HCT116 (cell line): ENCODE measurements at regions not wholly inside any gene's neighbourhood (a gene's known extent, or its start where the extent isn't known, plus 50 kb on each side); places are given as distances from the start of the nearest gene placed in this dataset.

Experiments
- EGR1 ChIP-seq: IDR thresholded peaks from 2 replicates; pipeline ENCODE4 v1.6.1; 2012; ENCODE audit warnings: low read depth
- ELF1 ChIP-seq: IDR thresholded peaks from 2 replicates; pipeline ENCODE4 v1.6.1; 2012; ENCODE audit warnings: low read depth, borderline replicate concordance
- FOSL1 ChIP-seq: IDR thresholded peaks from 2 replicates; pipeline ENCODE4 v1.6.1; 2012; ENCODE audit warnings: low read depth
- POLR2A ChIP-seq: IDR thresholded peaks from 2 replicates; pipeline ENCODE4 v1.7.0; 2011; ENCODE audit warnings: borderline replicate concordance; ENCODE audit not compliant: insufficient read depth, insufficient read length; ENCODE audit errors: extremely low read depth
- POLR2AphosphoS5 ChIP-seq: IDR thresholded peaks from 2 replicates; pipeline ENCODE4 v1.6.1; 2011; ENCODE audit warnings: mild to moderate bottlenecking, low read depth, low read length, moderate library complexity
- RAD21 ChIP-seq: IDR thresholded peaks from 2 replicates; pipeline ENCODE4 v1.6.1; 2012; ENCODE audit warnings: low read depth, mild to moderate bottlenecking
- SIN3A ChIP-seq: IDR thresholded peaks from 2 replicates; pipeline ENCODE4 v1.6.1; 2012; ENCODE audit warnings: low read depth
- YY1 ChIP-seq: IDR thresholded peaks from 2 replicates; pipeline ENCODE4 v1.6.1; 2011; ENCODE audit warnings: low read length, low read depth, moderate library complexity, mild to moderate bottlenecking; ENCODE audit not compliant: insufficient replicate concordance; ENCODE audit errors: extremely low read depth
- ZFX ChIP-seq: fragments of 450-650 bp; IDR thresholded peaks from 2 replicates; pipeline ENCODE4 v1.6.1; 2017
- TF ChIP-seq, protein P1 (sequence below), 3 experiments: fragments of 200-600 bp in 1 of 3; sonication (generic) in 1 of 3; IDR thresholded peaks in 2 of 3; conservative IDR thresholded peaks in 1 of 3; 2 replicates each; pipeline ENCODE4 v1.5.1; 2012 to 2017; ENCODE audit warnings: low read depth in 2 of 3, low read length in 2 of 3, antibody characterized with exemption in 1 of 3, borderline replicate concordance in 1 of 3, control low read depth in 1 of 3, mild to moderate bottlenecking in 1 of 3, mixed read lengths in 1 of 3, mixed run types in 1 of 3, moderate library complexity in 1 of 3; ENCODE audit not compliant: insufficient read depth in 1 of 3

GRCh38 chr17:13410214-13410613 is 191.5 kb downstream of the HS3ST3A1 start:
- TF ChIP-seq POLR2AphosphoS5 (no peak), ZFX (no peak), EGR1 (no peak), FOSL1 (no peak), ELF1 (no peak), SIN3A (no peak), RAD21 (no peak), YY1 (no peak), POLR2A (no peak)
- TF ChIP-seq, protein P1, sequence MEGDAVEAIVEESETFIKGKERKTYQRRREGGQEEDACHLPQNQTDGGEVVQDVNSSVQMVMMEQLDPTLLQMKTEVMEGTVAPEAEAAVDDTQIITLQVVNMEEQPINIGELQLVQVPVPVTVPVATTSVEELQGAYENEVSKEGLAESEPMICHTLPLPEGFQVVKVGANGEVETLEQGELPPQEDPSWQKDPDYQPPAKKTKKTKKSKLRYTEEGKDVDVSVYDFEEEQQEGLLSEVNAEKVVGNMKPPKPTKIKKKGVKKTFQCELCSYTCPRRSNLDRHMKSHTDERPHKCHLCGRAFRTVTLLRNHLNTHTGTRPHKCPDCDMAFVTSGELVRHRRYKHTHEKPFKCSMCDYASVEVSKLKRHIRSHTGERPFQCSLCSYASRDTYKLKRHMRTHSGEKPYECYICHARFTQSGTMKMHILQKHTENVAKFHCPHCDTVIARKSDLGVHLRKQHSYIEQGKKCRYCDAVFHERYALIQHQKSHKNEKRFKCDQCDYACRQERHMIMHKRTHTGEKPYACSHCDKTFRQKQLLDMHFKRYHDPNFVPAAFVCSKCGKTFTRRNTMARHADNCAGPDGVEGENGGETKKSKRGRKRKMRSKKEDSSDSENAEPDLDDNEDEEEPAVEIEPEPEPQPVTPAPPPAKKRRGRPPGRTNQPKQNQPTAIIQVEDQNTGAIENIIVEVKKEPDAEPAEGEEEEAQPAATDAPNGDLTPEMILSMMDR (IDR thresholded peaks at IDR 0.05 in 2 of 3, conservative IDR thresholded peaks at IDR 0.05 in 1 of 3; ENCODE audit: borderline replicate concordance in 1 of 3, insufficient read depth in 1 of 3, low read depth in 2 of 3, low read length in 2 of 3), result no peak
